Memory B cell (primary cell): ENCODE measurements at regions not wholly inside any gene's neighbourhood (a gene's known extent, or its start where the extent isn't known, plus 50 kb on each side); places are given as distances from the start of the nearest gene placed in this dataset.
"Not testable (repeated sequence)": the region's sequence is repeated elsewhere in the genome, so short reads cannot be mapped to it uniquely, and the experiment has no call there.

Source experiments
- ATAC-seq: fragments of 150-1000 bp; cut with Tn5 transposase; 2 replicates; pipeline ENCODE4 v1.10.0; 2021; ENCODE audit warnings: low read depth, mild to moderate bottlenecking, moderate library complexity
- DNase-seq, 2 donors: peaks; one replicate each; pipeline ENCODE4 v3.0.0; 2022; ENCODE audit warnings: low spot score in 2 of 2
- H3K27ac Mint-ChIP-seq: one replicate; pipeline ENCODE4 v1.8.0; 2022; ENCODE audit warnings: mild to moderate bottlenecking, moderate library complexity, mixed read lengths
- H3K27me3 Mint-ChIP-seq: one replicate; pipeline ENCODE4 v1.8.0; 2022; ENCODE audit warnings: mixed read lengths
- H3K36me3 Mint-ChIP-seq: one replicate; pipeline ENCODE4 v1.8.0; 2022; ENCODE audit warnings: mild to moderate bottlenecking, mixed read lengths
- H3K4me1 Mint-ChIP-seq: one replicate; pipeline ENCODE4 v1.8.0; 2022; ENCODE audit warnings: mixed read lengths
- H3K4me3 Mint-ChIP-seq: one replicate; pipeline ENCODE4 v1.8.0; 2022; ENCODE audit warnings: mild to moderate bottlenecking, moderate library complexity, mixed read lengths
- H3K9me3 Mint-ChIP-seq: one replicate; pipeline ENCODE4 v1.8.0; 2022; ENCODE audit warnings: mixed read lengths

GRCh38 chr6:66128656-66129055 is 421.6 kb upstream of the EYS start:
- Mint-ChIP-seq H3K4me3 (no peak overlapping the region), H3K27me3 (no peaks in the 10 kb centered on the region), H3K36me3 (no peaks in the 10 kb centered on the region), H3K27ac (no peak overlapping the region), H3K4me1 (no peaks in the 10 kb centered on the region), H3K9me3 (peaks cover 1% of the 10 kb centered on the region)
- DNase-seq (no peak), ATAC-seq (no peak)

- Mint-ChIP-seq H3K9me3 (peaks cover 1% of the 10 kb centered on the region), H3K4me3 (no peak overlapping the region), H3K4me1 (no peaks in the 10 kb centered on the region), H3K36me3 (no peaks in the 10 kb centered on the region), H3K27ac (no peak overlapping the region), H3K27me3 (no peaks in the 10 kb centered on the region)
- DNase-seq (no peak), ATAC-seq (no peak)
Measured at GRCh38 chr6:66128243-66128642, 421.2 kb upstream of the EYS start.

GRCh38 chr6:66127061-66127460 is 420.0 kb upstream of the EYS start:
- ATAC-seq (no peak), DNase-seq (no peak)
- H3K4me3 Mint-ChIP-seq: no peak overlapping the region
- no peaks in the 10 kb centered on the region for H3K27me3 Mint-ChIP-seq
- H3K27ac Mint-ChIP-seq: no peak overlapping the region
- H3K9me3 Mint-ChIP-seq: no peaks in the 10 kb centered on the region
- H3K36me3 Mint-ChIP-seq: no peaks in the 10 kb centered on the region
- H3K4me1 Mint-ChIP-seq: no peaks in the 10 kb centered on the region

- Mint-ChIP-seq H3K4me1 (no peaks in the 10 kb centered on the region), H3K36me3 (no peaks in the 10 kb centered on the region), H3K9me3 (no peaks in the 10 kb centered on the region), H3K27ac (no peak overlapping the region), H3K27me3 (no peaks in the 10 kb centered on the region), H3K4me3 (no peak overlapping the region)
- no peak for DNase-seq
- no peak for ATAC-seq
Measured at GRCh38 chr6:66126358-66126757, 419.3 kb upstream of the EYS start.

GRCh38 chr6:66103954-66104353 is 396.9 kb upstream of the EYS start:
- Mint-ChIP-seq H3K4me3 (no peak overlapping the region), H3K27me3 (no peaks in the 10 kb centered on the region), H3K36me3 (no peaks in the 10 kb centered on the region), H3K4me1 (no peaks in the 10 kb centered on the region), H3K9me3 (peaks cover 8% of the 10 kb centered on the region), H3K27ac (no peak overlapping the region)
- ATAC-seq (no peak), DNase-seq (no peak)

- H3K36me3 Mint-ChIP-seq: no peaks in the 10 kb centered on the region
- no peak for ATAC-seq
- H3K27ac Mint-ChIP-seq: no peak overlapping the region
- peaks cover 8% of the 10 kb centered on the region for H3K9me3 Mint-ChIP-seq
- H3K4me3 Mint-ChIP-seq: no peak overlapping the region
- no peaks in the 10 kb centered on the region for H3K27me3 Mint-ChIP-seq
- DNase-seq: no peak
- no peaks in the 10 kb centered on the region for H3K4me1 Mint-ChIP-seq
Measured at GRCh38 chr6:66103354-66103753, 396.3 kb upstream of the EYS start.

- DNase-seq (no peak), ATAC-seq (no peak)
- Mint-ChIP-seq H3K27me3 (no peaks in the 10 kb centered on the region), H3K4me1 (no peaks in the 10 kb centered on the region), H3K9me3 (peaks cover 9% of the 10 kb centered on the region), H3K27ac (no peak overlapping the region), H3K36me3 (no peaks in the 10 kb centered on the region), H3K4me3 (no peak overlapping the region)
Measured at GRCh38 chr6:66096679-66097078, 389.7 kb upstream of the EYS start.

GRCh38 chr6:66094615-66095014 is 387.6 kb upstream of the EYS start:
- no peak for ATAC-seq
- Mint-ChIP-seq H3K36me3 (no peaks in the 10 kb centered on the region), H3K4me3 (no peak overlapping the region), H3K4me1 (no peaks in the 10 kb centered on the region), H3K27ac (no peak overlapping the region), H3K27me3 (no peaks in the 10 kb centered on the region), H3K9me3 (peaks cover 6% of the 10 kb centered on the region)
- DNase-seq: no peak

GRCh38 chr6:66092306-66092705 is 385.3 kb upstream of the EYS start:
- H3K27ac Mint-ChIP-seq, H3K36me3 Mint-ChIP-seq, H3K9me3 Mint-ChIP-seq, H3K4me3 Mint-ChIP-seq, ATAC-seq, DNase-seq, H3K4me1 Mint-ChIP-seq, H3K27me3 Mint-ChIP-seq: not testable (repeated sequence)

GRCh38 chr6:66086532-66086931 is 379.5 kb upstream of the EYS start:
- Mint-ChIP-seq H3K4me1 (no peaks in the 10 kb centered on the region), H3K27ac (no peak overlapping the region), H3K4me3 (no peak overlapping the region), H3K9me3 (peaks cover 18% of the 10 kb centered on the region), H3K27me3 (no peaks in the 10 kb centered on the region), H3K36me3 (no peaks in the 10 kb centered on the region)
- ATAC-seq (no peak), DNase-seq (no peak)

GRCh38 chr6:66082914-66083313 is 375.9 kb upstream of the EYS start:
- Mint-ChIP-seq H3K27me3 (no peaks in the 10 kb centered on the region), H3K27ac (no peak overlapping the region), H3K36me3 (no peaks in the 10 kb centered on the region), H3K4me1 (no peaks in the 10 kb centered on the region), H3K4me3 (no peak overlapping the region), H3K9me3 (peaks cover 18% of the 10 kb centered on the region)
- DNase-seq: no peak
- no peak for ATAC-seq

GRCh38 chr6:66068907-66069306 is 361.9 kb upstream of the EYS start:
- H3K4me3 Mint-ChIP-seq: no peak overlapping the region

GRCh38 chr6:66068033-66068432 is 361.0 kb upstream of the EYS start:
- Mint-ChIP-seq H3K4me1 (no peaks in the 10 kb centered on the region), H3K36me3 (no peaks in the 10 kb centered on the region), H3K27me3 (no peaks in the 10 kb centered on the region), H3K9me3 (peaks cover 3% of the 10 kb centered on the region), H3K4me3 (no peak overlapping the region), H3K27ac (no peak overlapping the region)
- ATAC-seq (no peak), DNase-seq (no peak)

More at GRCh38 chr6:66068907-66069306, 361.9 kb upstream of the EYS start:
- H3K36me3 Mint-ChIP-seq: no peaks in the 10 kb centered on the region
- H3K4me1 Mint-ChIP-seq: no peaks in the 10 kb centered on the region
- H3K27ac Mint-ChIP-seq: no peak overlapping the region
- H3K9me3 Mint-ChIP-seq: peaks cover 7% of the 10 kb centered on the region
- H3K27me3 Mint-ChIP-seq: no peaks in the 10 kb centered on the region
- ATAC-seq (no peak), DNase-seq (no peak)

GRCh38 chr6:66065313-66065712 is 358.3 kb upstream of the EYS start:
- ATAC-seq (no peak), DNase-seq (no peak)
- H3K36me3 Mint-ChIP-seq: no peaks in the 10 kb centered on the region
- peaks cover 2% of the 10 kb centered on the region for H3K9me3 Mint-ChIP-seq
- H3K27me3 Mint-ChIP-seq: no peaks in the 10 kb centered on the region
- no peaks in the 10 kb centered on the region for H3K4me1 Mint-ChIP-seq
- H3K4me3 Mint-ChIP-seq: no peak overlapping the region
- no peak overlapping the region for H3K27ac Mint-ChIP-seq

- DNase-seq: no peak
- no peaks in the 10 kb centered on the region for H3K36me3 Mint-ChIP-seq
- H3K9me3 Mint-ChIP-seq: peaks cover 4% of the 10 kb centered on the region
- H3K27ac Mint-ChIP-seq: no peak overlapping the region
- no peak overlapping the region for H3K4me3 Mint-ChIP-seq
- H3K4me1 Mint-ChIP-seq: no peaks in the 10 kb centered on the region
- H3K27me3 Mint-ChIP-seq: no peaks in the 10 kb centered on the region
- no peak for ATAC-seq
Measured at GRCh38 chr6:66057034-66057433, 350.0 kb upstream of the EYS start.

GRCh38 chr6:66054967-66055366 is 347.9 kb upstream of the EYS start:
- no peaks in the 10 kb centered on the region for H3K4me1 Mint-ChIP-seq
- H3K4me3 Mint-ChIP-seq: no peak overlapping the region
- no peak for DNase-seq
- H3K9me3 Mint-ChIP-seq: peaks cover 4% of the 10 kb centered on the region
- no peaks in the 10 kb centered on the region for H3K27me3 Mint-ChIP-seq
- no peak for ATAC-seq
- H3K27ac Mint-ChIP-seq: no peak overlapping the region
- H3K36me3 Mint-ChIP-seq: no peaks in the 10 kb centered on the region
